ENCODE measurements at regions not wholly inside any gene's neighbourhood (a gene's known extent, or its start where the extent isn't known, plus 50 kb on each side); places are given as distances from the start of the nearest gene placed in this dataset.

DNA sequence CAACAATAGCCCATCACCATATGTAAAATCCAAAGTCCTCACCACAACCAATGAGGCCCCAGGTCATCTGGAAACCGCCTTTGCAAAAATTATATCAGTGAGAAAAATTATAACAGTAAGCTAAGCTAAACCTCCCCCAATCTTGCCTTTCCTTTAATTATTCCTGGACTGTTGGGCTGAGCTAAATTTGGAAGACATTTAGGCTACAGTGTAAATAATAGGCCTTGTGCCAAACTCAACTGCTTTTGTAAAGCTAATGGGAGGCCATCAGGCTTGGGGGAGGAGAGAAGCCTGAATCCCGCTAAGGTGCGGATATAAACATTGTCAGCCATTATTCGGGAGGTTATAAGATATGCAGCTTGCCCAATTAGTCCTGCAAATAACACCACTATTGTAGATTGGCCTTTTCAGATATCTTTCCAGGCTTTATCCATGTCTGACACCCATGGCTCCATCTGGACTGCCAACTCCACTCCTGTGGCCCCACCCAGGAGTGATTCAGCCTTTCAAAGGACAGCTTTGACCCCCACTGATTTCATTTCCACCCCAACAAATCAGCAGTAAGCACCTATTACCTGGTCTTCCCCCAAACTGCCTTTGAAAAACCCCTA is 53.0 kb upstream of the CA12 start:
- Histone ChIP-seq H3K36me3 (ENCODE audit: insufficient read depth, low read length) (no peaks in the 10 kb centered on the region), H3K27ac (ENCODE audit: low read depth, low read length) (no peak overlapping the region), H3K4me3 (ENCODE audit: low read length) (no peak overlapping the region), H3K4me1 (ENCODE audit: insufficient read depth, low read length) (peaks cover 15% of the 10 kb centered on the region), H3K9me3 (ENCODE audit: low read length) (no peaks in the 10 kb centered on the region), H3K27me3 (ENCODE audit: insufficient read depth, low read length, poor library complexity, severe bottlenecking) (no peaks in the 10 kb centered on the region)
- peaks cover 8 to 9% of the 10 kb centered on the region in 2 donors for H3K27me3 Mint-ChIP-seq
- H3K9me3 Mint-ChIP-seq = no peaks in the 10 kb centered on the region
- no peak for DNase-seq
- ChIA-PET CTCF (no interaction called here), POLR2A (no interaction called here)
- peak overlapping the region in 1 of 8 donors; percentile 70 for H3K27ac Mint-ChIP-seq
- H3K36me3 Mint-ChIP-seq = no peaks in the 10 kb centered on the region
- H3K4me1 Mint-ChIP-seq = peaks cover 8 to 14% (median 9%) of the 10 kb centered on the region in 3 donors
- H3K4me3 Mint-ChIP-seq = no peak overlapping the region

DNA sequence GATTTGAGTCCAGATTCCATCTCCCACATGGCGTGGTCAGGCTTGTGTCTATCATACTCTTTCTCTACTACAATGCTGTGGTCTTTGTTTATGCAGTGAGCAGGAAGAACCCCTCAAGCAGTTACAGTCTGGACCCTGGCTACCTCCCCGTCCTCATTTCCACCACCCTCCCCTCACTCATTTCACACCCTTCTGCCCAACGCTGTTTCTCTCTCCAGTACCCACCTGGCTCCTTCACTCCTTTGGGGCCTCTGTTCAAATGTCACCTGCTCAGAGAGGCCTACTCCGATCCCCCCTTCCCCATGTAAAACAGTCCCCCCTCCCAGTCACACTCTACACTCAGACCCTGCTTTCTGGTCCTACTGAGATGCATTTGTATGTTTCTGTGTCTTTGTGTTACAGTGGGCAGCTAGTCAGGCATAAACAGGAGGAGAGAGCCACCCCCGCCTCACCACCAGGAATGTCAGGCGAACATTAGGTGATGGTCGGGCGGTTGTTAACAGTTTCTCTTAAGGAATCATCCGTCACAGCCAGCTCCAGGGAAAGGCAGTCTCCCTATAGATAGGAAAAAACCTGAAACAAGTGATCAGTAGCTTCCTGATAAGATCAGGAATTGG is 53.7 kb upstream of the CA12 start:
- CTCF ChIA-PET = no interaction called here
- Histone ChIP-seq H3K4me1 (ENCODE audit: insufficient read depth, low read length) (peaks cover 17% of the 10 kb centered on the region), H3K27ac (ENCODE audit: low read depth, low read length) (no peak overlapping the region), H3K27me3 (ENCODE audit: insufficient read depth, low read length, poor library complexity, severe bottlenecking) (no peaks in the 10 kb centered on the region), H3K36me3 (ENCODE audit: insufficient read depth, low read length) (no peaks in the 10 kb centered on the region), H3K4me3 (ENCODE audit: low read length) (no peak overlapping the region), H3K9me3 (ENCODE audit: low read length) (no peaks in the 10 kb centered on the region)
- no peak overlapping the region for H3K4me3 Mint-ChIP-seq
- H3K27ac Mint-ChIP-seq = no peak overlapping the region
- H3K36me3 Mint-ChIP-seq = no peaks in the 10 kb centered on the region
- POLR2A ChIA-PET = no interaction called here
- H3K27me3 Mint-ChIP-seq = peaks cover 6 to 10% of the 10 kb centered on the region in 2 donors
- H3K4me1 Mint-ChIP-seq = peaks cover 8 to 20% (median 14%) of the 10 kb centered on the region in 3 donors
- no peak for DNase-seq
- H3K9me3 Mint-ChIP-seq = no peaks in the 10 kb centered on the region

DNA sequence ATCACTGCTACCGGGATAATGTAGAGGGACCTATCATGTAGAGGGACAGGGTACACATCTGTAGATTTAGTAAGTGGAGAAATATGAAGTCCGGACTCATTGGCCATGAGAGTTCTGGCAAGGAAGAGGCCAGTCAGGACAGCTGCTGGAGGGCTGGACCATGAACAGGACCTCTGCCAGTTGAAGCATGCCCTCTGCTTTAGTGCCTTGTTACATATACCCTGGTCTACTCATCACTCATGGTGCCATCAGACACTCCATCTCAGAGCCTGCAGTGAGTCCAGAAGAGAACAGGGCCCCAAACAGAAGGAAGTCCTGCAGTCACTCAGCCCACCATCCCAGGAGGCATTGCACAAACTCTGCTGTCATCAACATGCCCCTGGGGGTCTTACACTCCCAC is 54.7 kb upstream of the CA12 start:
- no peaks in the 10 kb centered on the region for H3K9me3 ChIP-seq (ENCODE audit: low read length)
- H3K36me3 ChIP-seq (ENCODE audit: insufficient read depth, low read length) = no peaks in the 10 kb centered on the region
- ChIA-PET CTCF (interaction anchor here (1.6 kb wide), 1 partner anchor 10 kb away, joined by 5 read pairs; no protein-coding TSS in a partner anchor), POLR2A (interaction anchor here (0.5 kb wide), 1 partner anchor 22 kb away, joined by 5 read pairs; no protein-coding TSS in a partner anchor)
- Mint-ChIP-seq H3K4me1 (peaks cover 11 to 31% (median 24%) of the 10 kb centered on the region in 3 donors), H3K4me3 (peak overlapping the region in 4 of 7 donors; percentile 36 to 48 (median 44)), H3K27me3 (peaks cover 8 to 18% of the 10 kb centered on the region in 2 donors), H3K27ac (peak overlapping the region in 6 of 8 donors; percentile 17 to 91 (median 76)), H3K9me3 (no peaks in the 10 kb centered on the region), H3K36me3 (no peaks in the 10 kb centered on the region)
- H3K27ac ChIP-seq (ENCODE audit: low read depth, low read length) = no peak overlapping the region
- H3K4me3 ChIP-seq (ENCODE audit: low read length) = no peak overlapping the region
- H3K27me3 ChIP-seq (ENCODE audit: insufficient read depth, low read length, poor library complexity, severe bottlenecking) = no peaks in the 10 kb centered on the region
- no peak for DNase-seq
- H3K4me1 ChIP-seq (ENCODE audit: insufficient read depth, low read length) = peaks cover 27% of the 10 kb centered on the region

DNA sequence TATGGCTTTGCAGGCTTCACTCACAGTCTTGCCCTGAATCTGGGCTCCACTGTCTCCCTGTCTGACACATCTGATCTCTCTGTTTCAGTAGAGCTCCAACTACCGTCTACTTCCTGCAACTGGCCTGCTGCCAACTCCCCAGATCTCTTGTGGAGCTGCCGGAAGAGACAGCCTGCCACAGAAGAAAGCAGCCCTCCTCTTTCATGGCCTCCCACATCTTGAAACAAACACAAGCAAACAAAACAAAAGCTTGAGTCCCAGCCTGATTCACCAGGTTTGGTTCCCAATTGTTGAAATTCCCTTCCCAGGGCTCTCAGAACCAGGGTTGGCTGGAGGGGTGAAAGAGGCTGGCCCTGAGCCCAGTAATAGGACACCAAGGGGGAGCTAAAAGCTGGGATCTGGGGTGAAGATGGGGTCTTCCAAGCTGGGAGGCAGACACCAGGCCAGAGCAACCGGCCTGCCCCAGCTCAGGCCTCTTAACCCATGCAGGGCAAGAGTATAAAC is 55.3 kb upstream of the CA12 start:
- peaks cover 8 to 19% of the 10 kb centered on the region in 2 donors for H3K27me3 Mint-ChIP-seq
- ChIA-PET CTCF (interaction anchor here (1.6 kb wide), 1 partner anchor 10 kb away, joined by 5 read pairs; no protein-coding TSS in a partner anchor), POLR2A (interaction anchor here (0.5 to 0.6 kb wide), 3 partner anchors 23 to 198 kb away, joined by 3 to 5 read pairs (median 4); no protein-coding TSS in a partner anchor)
- H3K4me1 Mint-ChIP-seq = peaks cover 11 to 33% (median 27%) of the 10 kb centered on the region in 3 donors
- H3K4me3 ChIP-seq (ENCODE audit: low read length) = no peak overlapping the region
- DNase-seq = peak; percentile 33 to 85 (median 55)
- no peaks in the 10 kb centered on the region for H3K9me3 ChIP-seq (ENCODE audit: low read length)
- H3K4me1 ChIP-seq (ENCODE audit: insufficient read depth, low read length) = peaks cover 29% of the 10 kb centered on the region
- no peaks in the 10 kb centered on the region for H3K9me3 Mint-ChIP-seq
- H3K36me3 ChIP-seq (ENCODE audit: insufficient read depth, low read length) = no peaks in the 10 kb centered on the region
- no peaks in the 10 kb centered on the region for H3K36me3 Mint-ChIP-seq
- H3K27ac ChIP-seq (ENCODE audit: low read depth, low read length) = no peak overlapping the region
- H3K4me3 Mint-ChIP-seq = peak overlapping the region in 4 of 7 donors; percentile 36 to 48 (median 44)
- H3K27ac Mint-ChIP-seq = peak overlapping the region; percentile 14 to 91 (median 72)
- no peaks in the 10 kb centered on the region for H3K27me3 ChIP-seq (ENCODE audit: insufficient read depth, low read length, poor library complexity, severe bottlenecking)

DNA sequence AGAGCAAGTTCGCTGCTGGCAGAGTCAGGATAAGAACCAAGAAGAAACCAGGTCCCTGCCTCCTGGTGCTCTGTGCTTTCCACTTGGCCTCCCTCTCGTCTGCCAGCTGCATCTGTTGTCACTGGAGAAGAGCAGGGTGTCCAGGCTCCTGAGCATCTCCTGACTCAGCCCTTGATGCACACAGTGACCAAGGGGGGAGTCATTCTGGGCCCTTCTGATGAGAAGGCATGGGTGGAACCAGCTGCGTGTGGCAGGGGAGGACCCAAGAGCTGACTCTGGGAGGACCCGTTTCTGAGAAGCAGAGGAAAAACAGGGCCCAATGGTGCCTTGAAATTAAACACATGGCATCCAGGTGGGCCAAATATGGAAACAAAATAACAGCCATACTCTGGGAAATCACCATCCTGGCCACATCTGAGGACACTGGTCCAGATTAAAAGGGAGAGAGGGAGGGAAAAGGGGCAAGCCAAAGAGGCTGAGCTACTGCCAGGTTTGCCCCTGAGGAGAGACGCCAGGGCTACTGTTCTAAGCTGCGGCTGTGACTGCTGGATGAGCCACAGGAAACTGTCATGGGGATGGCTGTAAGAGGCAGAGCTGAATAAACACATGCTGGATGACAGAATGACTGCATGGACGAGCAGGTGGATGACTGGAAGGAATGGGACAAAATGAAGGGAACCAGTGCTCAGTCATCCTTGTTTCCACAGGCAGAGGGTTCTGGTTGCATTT is 58.1 kb upstream of the CA12 start:
- Mint-ChIP-seq H3K27me3 (peaks cover 4 to 10% of the 10 kb centered on the region in 2 donors), H3K27ac (peak overlapping the region in 5 of 8 donors; percentile 25 to 89 (median 81)), H3K9me3 (no peaks in the 10 kb centered on the region), H3K4me3 (no peak overlapping the region), H3K36me3 (no peaks in the 10 kb centered on the region), H3K4me1 (peaks cover 11 to 47% (median 39%) of the 10 kb centered on the region in 3 donors)
- Histone ChIP-seq H3K4me3 (ENCODE audit: low read length) (no peak overlapping the region), H3K4me1 (ENCODE audit: insufficient read depth, low read length) (peaks cover 29% of the 10 kb centered on the region), H3K9me3 (ENCODE audit: low read length) (no peaks in the 10 kb centered on the region), H3K27me3 (ENCODE audit: insufficient read depth, low read length, poor library complexity, severe bottlenecking) (no peaks in the 10 kb centered on the region), H3K36me3 (ENCODE audit: insufficient read depth, low read length) (no peaks in the 10 kb centered on the region), H3K27ac (ENCODE audit: low read depth, low read length) (no peak overlapping the region)
- no peak for DNase-seq
- ChIA-PET CTCF (no interaction called here), POLR2A (no interaction called here)

DNA sequence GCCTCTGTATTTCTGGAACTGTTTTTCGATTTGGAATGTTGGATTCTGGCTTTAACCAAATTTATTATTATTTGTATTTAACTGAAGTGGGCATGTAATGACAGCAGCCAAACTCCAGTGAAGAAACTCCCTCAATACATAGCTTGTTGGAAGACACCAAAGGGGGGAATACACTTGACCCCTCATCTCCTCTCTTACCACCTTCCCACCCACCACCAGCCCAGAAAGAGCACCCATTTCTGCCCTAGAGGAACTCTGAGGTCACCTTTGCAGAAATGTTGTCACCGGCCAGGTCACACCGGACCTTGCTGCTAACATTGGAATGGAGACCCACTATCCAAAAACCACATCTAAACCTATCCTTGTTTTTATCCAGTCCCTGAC is 58.6 kb upstream of the CA12 start:
- Histone ChIP-seq H3K4me1 (ENCODE audit: insufficient read depth, low read length) (peaks cover 29% of the 10 kb centered on the region), H3K27ac (ENCODE audit: low read depth, low read length) (no peak overlapping the region), H3K27me3 (ENCODE audit: insufficient read depth, low read length, poor library complexity, severe bottlenecking) (no peaks in the 10 kb centered on the region), H3K4me3 (ENCODE audit: low read length) (no peak overlapping the region), H3K9me3 (ENCODE audit: low read length) (no peaks in the 10 kb centered on the region), H3K36me3 (ENCODE audit: insufficient read depth, low read length) (no peaks in the 10 kb centered on the region)
- CTCF ChIA-PET = no interaction called here
- Mint-ChIP-seq H3K27ac (peak overlapping the region in 7 of 8 donors; percentile 28 to 95 (median 83)), H3K4me1 (peaks cover 11 to 47% (median 39%) of the 10 kb centered on the region in 3 donors), H3K36me3 (no peaks in the 10 kb centered on the region), H3K9me3 (no peaks in the 10 kb centered on the region), H3K27me3 (peaks cover 2 to 10% of the 10 kb centered on the region in 2 donors), H3K4me3 (peak overlapping the region in 3 of 7 donors; percentile 19 to 56 (median 45))
- POLR2A ChIA-PET = no interaction called here
- no peak for DNase-seq

DNA sequence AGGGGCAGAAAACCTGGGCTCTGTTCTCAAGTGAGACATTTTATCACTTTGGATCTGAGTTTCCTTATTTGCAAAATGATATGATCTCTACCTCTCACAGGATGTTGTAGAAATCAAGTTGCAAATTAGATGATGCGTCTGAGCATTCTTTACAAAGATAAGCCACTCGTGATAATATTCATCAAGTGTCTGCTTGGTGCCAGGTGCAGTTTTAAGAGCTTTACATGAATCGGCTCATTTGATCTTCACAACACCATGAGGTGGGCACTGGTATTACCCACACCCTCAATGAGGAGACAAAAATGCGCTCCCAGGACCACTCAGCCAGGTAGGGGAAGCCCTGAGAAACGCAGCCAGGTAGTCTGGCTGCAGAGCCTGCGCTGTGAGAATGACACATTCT is 59.1 kb upstream of the CA12 start:
- peak in 1 of 5 donors; percentile 19 for DNase-seq
- no peaks in the 10 kb centered on the region for H3K36me3 ChIP-seq (ENCODE audit: insufficient read depth, low read length)
- H3K27ac ChIP-seq (ENCODE audit: low read depth, low read length) = no peak overlapping the region
- Mint-ChIP-seq H3K36me3 (no peaks in the 10 kb centered on the region), H3K27me3 (peaks cover 2 to 10% of the 10 kb centered on the region in 2 donors), H3K4me3 (peak overlapping the region in 6 of 7 donors; percentile 11 to 56 (median 20)), H3K4me1 (peaks cover 11 to 47% (median 44%) of the 10 kb centered on the region in 3 donors), H3K9me3 (no peaks in the 10 kb centered on the region), H3K27ac (peak overlapping the region in 7 of 8 donors; percentile 35 to 95 (median 89))
- ChIA-PET POLR2A (no interaction called here), CTCF (no interaction called here)
- no peaks in the 10 kb centered on the region for H3K27me3 ChIP-seq (ENCODE audit: insufficient read depth, low read length, poor library complexity, severe bottlenecking)
- no peaks in the 10 kb centered on the region for H3K9me3 ChIP-seq (ENCODE audit: low read length)
- peaks cover 31% of the 10 kb centered on the region for H3K4me1 ChIP-seq (ENCODE audit: insufficient read depth, low read length)
- H3K4me3 ChIP-seq (ENCODE audit: low read length) = no peak overlapping the region
